ENCODE measurements at regions not wholly inside any gene's neighbourhood (a gene's known extent, or its start where the extent isn't known, plus 50 kb on each side); places are given as distances from the start of the nearest gene placed in this dataset.
"Not testable (repeated sequence)": the region's sequence is repeated elsewhere in the genome, so short reads cannot be mapped to it uniquely, and the experiment has no call there.

GRCh38 chr2:149767516-149767974 is 180.0 kb upstream of the MMADHC start:
- H3K27ac ChIP-seq, result no peak overlapping the region
- no peak for TF ChIP-seq CTCF (IDR thresholded peaks at IDR 0.05)
- no peak for TF ChIP-seq ZFX (IDR thresholded peaks at IDR 0.05; ENCODE audit: borderline replicate concordance)

GRCh38 chr2:149766339-149766738 is 178.8 kb upstream of the MMADHC start:
- TF ChIP-seq CTCF (IDR thresholded peaks at IDR 0.05) (no peak), ZFX (IDR thresholded peaks at IDR 0.05; ENCODE audit: borderline replicate concordance) (no peak)
- no peak overlapping the region for H3K27ac ChIP-seq

GRCh38 chr2:149765636-149766035 is 178.1 kb upstream of the MMADHC start:
- TF ChIP-seq ZFX (IDR thresholded peaks at IDR 0.05; ENCODE audit: borderline replicate concordance), result no peak
- no peak for TF ChIP-seq CTCF (IDR thresholded peaks at IDR 0.05)
- no peak overlapping the region for H3K27ac ChIP-seq

GRCh38 chr2:149765003-149765402 is 177.4 kb upstream of the MMADHC start:
- TF ChIP-seq ZFX (IDR thresholded peaks at IDR 0.05; ENCODE audit: borderline replicate concordance), result no peak
- TF ChIP-seq CTCF (IDR thresholded peaks at IDR 0.05), result no peak
- no peak overlapping the region for H3K27ac ChIP-seq

GRCh38 chr2:149763358-149763757 is 175.8 kb upstream of the MMADHC start:
- TF ChIP-seq ZFX (IDR thresholded peaks at IDR 0.05; ENCODE audit: borderline replicate concordance) (no peak), CTCF (IDR thresholded peaks at IDR 0.05) (no peak)

DNA sequence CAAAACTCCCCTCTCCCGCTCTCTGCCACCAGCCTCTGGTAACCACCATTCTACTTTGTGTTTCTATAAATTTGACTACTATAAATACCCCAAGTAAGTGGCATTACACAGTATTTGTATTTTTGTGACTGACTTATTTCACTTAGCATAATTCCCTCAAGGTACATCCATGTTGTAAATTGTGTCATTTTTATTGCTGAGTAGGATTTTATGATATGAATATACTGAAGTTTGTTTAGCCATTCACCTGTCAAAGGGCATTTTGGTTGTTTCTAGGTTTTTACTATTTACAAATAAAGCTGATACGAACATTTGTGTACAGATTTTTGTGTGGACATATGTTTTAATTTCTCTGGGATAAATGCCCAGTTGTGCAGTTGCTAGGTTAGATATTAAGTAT is 174.0 kb upstream of the MMADHC start:
- no peak overlapping the region for H3K27ac ChIP-seq
- TF ChIP-seq ZFX (IDR thresholded peaks at IDR 0.05; ENCODE audit: borderline replicate concordance) (no peak), CTCF (IDR thresholded peaks at IDR 0.05) (no peak)

More at GRCh38 chr2:149763358-149763757, 175.8 kb upstream of the MMADHC start:
- no peak overlapping the region for H3K27ac ChIP-seq

DNA sequence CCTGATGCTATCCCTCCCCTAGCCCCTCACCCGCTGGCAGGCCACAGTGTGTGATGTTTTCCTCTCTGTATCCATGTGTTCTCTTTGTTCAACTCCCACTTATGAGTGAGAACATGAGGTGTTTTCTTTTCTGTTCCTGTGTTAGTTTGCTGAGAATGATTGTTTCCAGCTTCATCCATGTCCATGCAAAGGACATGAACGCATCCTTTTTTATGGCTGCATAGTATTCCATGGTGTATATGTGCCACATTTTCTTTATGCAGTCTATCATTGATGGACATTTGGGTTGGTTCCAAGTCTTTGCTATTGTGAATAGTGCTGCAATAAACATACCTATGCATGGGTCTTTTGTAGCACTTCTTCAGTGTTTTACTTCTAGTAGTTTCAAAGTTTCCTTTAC is 171.8 kb upstream of the MMADHC start:
- H3K27ac ChIP-seq, result not testable (repeated sequence)

DNA sequence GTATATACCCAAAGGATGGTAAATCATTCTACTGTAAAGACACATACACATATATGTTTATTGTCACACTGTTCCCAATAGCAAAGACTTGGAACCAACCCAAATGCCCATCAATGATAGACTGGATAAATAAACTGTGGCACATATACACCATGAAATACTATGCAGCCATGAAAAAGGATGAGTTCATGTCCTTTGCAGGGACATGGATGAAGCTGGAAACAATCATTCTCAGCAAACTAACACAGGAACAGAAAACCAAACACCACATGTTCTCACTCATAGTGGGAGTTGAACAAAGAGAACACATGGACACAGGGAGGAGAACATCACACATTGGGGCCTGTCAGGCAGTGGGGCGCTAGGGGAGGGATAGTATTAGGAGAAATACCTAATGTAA is 167.1 kb upstream of the MMADHC start:
- not testable (repeated sequence) for H3K27ac ChIP-seq
